NT2/D1 (cell line): ENCODE measurements at regions not wholly inside any gene's neighbourhood (a gene's known extent, or its start where the extent isn't known, plus 50 kb on each side); places are given as distances from the start of the nearest gene placed in this dataset.

Experiments
- DNase-seq: peaks from one replicate; pipeline ENCODE4 v3.0.0-alpha.2; 2011; ENCODE audit warnings: low read depth, low spot score
- H3K27me3 ChIP-seq: 2 replicates; pipeline ENCODE4 v1.6.0; 2011; ENCODE audit warnings: mild to moderate bottlenecking; ENCODE audit not compliant: insufficient read length, insufficient read depth
- H3K36me3 ChIP-seq: 2 replicates; pipeline ENCODE4 v1.6.1; 2011; ENCODE audit warnings: mild to moderate bottlenecking, low read length, mixed read lengths; ENCODE audit not compliant: insufficient read depth, insufficient read length
- H3K4me1 ChIP-seq: 2 replicates; pipeline ENCODE4 v1.5.1; 2011; ENCODE audit not compliant: insufficient read depth, insufficient read length
- H3K4me3 ChIP-seq: 2 replicates; pipeline ENCODE4 v1.5.1; 2011; ENCODE audit warnings: low read depth; ENCODE audit not compliant: insufficient read length
- H3K9ac ChIP-seq: 2 replicates; pipeline ENCODE4 v1.6.0; 2011; ENCODE audit warnings: low read depth; ENCODE audit not compliant: insufficient read length
- H3K9me3 ChIP-seq: 2 replicates; pipeline ENCODE4 v1.5.1; 2011; ENCODE audit warnings: mild to moderate bottlenecking, low read length; ENCODE audit not compliant: insufficient read depth
- SUZ12 ChIP-seq: IDR thresholded peaks from 2 replicates; pipeline ENCODE4 v1.6.1; 2011; ENCODE audit not compliant: insufficient read length, insufficient read depth; ENCODE audit errors: extremely low read depth
- YY1 ChIP-seq: IDR thresholded peaks from 2 replicates; pipeline ENCODE4 v1.6.1; 2011; ENCODE audit not compliant: insufficient read length, insufficient read depth
- ZNF274 ChIP-seq: IDR thresholded peaks from 2 replicates; pipeline ENCODE4 v1.6.1; 2011; ENCODE audit warnings: mild to moderate bottlenecking, low read depth, low read length

DNA sequence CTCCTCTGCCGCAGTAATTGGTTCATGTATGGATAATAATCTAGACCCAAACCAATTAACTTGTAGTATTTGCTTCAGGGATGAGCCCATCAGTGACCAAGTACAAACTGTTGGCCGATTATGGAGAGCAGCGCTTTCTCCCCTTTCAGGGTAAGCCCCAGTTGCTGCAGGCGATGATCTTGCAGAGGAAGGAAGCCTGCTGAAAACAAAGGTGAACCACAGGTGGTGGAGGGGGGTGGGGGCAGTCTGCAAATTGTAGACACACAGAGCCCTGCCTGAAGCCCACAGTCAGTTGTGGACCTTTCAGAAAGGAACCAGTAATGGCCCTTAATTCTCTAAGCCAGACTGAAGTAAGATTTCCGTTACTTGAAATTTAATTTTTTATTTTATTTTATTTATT is 167.9 kb upstream of the JARID2 start:
- DNase-seq: peak; percentile 82
- no peaks in the 10 kb centered on the region for H3K27me3 ChIP-seq

DNA sequence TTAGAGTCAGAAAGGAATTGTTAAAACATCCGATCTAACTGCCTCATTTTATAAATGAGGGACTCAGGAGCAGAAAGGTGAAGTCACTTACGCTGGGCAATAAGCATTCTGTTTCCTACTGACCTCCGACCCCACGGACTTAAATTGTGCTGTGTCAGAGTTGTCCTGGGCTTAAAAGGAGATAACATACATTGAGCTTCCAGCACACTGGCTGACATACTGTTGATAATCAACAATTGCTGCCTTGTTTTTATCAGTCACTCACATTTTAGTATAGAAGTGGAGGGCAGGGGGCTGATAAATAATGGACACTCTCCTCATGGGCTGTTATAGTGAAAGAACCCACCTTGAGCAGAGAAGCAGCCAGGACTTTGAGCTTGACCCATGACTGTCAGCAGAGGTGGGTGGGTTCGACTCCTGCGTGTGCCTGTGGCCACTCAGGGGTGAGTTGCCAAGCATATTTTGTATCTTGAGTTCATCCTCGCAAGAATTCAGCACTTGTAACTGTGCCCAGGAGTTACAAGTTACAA is 166.5 kb upstream of the JARID2 start:
- H3K27me3 ChIP-seq: no peaks in the 10 kb centered on the region
- H3K9me3 ChIP-seq: no peaks in the 10 kb centered on the region
- H3K4me3 ChIP-seq: no peak overlapping the region
- TF ChIP-seq ZNF274: no peak
- TF ChIP-seq SUZ12: no peak
- TF ChIP-seq YY1: no peak
- no peak overlapping the region for H3K9ac ChIP-seq
- H3K36me3 ChIP-seq: no peaks in the 10 kb centered on the region
- no peak for DNase-seq
- peaks cover 11% of the 10 kb centered on the region for H3K4me1 ChIP-seq

More for the DNA sequence above, 167.9 kb upstream of the JARID2 start:
- Histone ChIP-seq H3K4me3 (no peak overlapping the region), H3K9me3 (no peaks in the 10 kb centered on the region), H3K36me3 (no peaks in the 10 kb centered on the region), H3K4me1 (peaks cover 11% of the 10 kb centered on the region), H3K9ac (no peak overlapping the region)
- TF ChIP-seq YY1: no peak
- TF ChIP-seq SUZ12: no peak
- TF ChIP-seq ZNF274: no peak

GRCh38 chr6:15080895-15081294 is 165.0 kb upstream of the JARID2 start:
- H3K36me3 ChIP-seq: no peaks in the 10 kb centered on the region
- no peaks in the 10 kb centered on the region for H3K27me3 ChIP-seq
- no peak for DNase-seq
- TF ChIP-seq SUZ12 (no peak), ZNF274 (no peak), YY1 (no peak)
- no peak overlapping the region for H3K4me3 ChIP-seq
- peaks cover 11% of the 10 kb centered on the region for H3K4me1 ChIP-seq
- no peak overlapping the region for H3K9ac ChIP-seq
- no peaks in the 10 kb centered on the region for H3K9me3 ChIP-seq

DNA sequence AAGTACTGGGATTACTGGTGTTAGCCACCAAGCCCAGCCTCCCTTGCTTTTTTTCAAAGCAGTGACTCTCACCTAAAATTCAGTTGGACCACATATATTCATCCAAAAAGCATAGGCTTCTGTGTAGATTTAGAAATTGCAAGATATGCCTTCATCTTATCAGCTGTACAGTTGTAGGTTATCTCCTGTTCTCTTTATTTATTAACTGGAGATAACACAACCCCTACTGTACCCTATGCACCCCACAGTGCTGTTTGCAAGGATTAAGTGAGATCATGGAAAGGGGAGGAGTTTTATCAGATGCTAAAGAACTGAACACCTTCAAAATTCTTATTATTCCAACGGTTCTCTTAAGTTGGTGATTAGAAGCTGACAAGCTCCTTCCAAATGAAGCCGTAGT is 164.4 kb upstream of the JARID2 start:
- no peak for DNase-seq
- no peaks in the 10 kb centered on the region for H3K9me3 ChIP-seq
- H3K27me3 ChIP-seq: no peaks in the 10 kb centered on the region
- H3K4me3 ChIP-seq: no peak overlapping the region
- TF ChIP-seq YY1: no peak
- TF ChIP-seq SUZ12: no peak
- TF ChIP-seq ZNF274: no peak
- H3K4me1 ChIP-seq: peaks cover 8% of the 10 kb centered on the region
- no peaks in the 10 kb centered on the region for H3K36me3 ChIP-seq
- no peak overlapping the region for H3K9ac ChIP-seq

DNA sequence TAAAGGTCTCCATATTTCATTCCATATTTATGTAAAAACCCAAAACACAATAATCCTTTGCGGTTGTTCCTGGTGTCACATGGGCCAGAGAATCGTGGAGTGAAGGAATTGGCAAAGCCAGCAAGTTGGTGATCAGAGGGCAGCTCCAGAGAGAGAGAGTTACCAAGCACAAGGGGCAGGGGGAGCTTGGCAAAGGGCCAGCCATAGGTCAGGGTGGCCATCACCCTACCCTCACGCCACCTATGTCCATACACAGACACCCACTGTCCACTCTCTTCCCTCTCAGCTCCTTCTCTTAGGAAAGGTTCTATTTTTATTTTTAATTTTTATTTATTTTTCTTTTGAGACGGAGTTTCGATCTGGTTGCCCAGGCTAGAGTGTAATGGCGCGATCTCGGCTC is 163.2 kb upstream of the JARID2 start:
- no peaks in the 10 kb centered on the region for H3K36me3 ChIP-seq
- TF ChIP-seq YY1 (no peak), SUZ12 (no peak), ZNF274 (no peak)
- no peaks in the 10 kb centered on the region for H3K9me3 ChIP-seq
- DNase-seq: no peak
- peaks cover 6% of the 10 kb centered on the region for H3K4me1 ChIP-seq
- H3K4me3 ChIP-seq: no peak overlapping the region
- H3K27me3 ChIP-seq: no peaks in the 10 kb centered on the region
- H3K9ac ChIP-seq: no peak overlapping the region

GRCh38 chr6:15086348-15087158 is 159.3 kb upstream of the JARID2 start:
- H3K9ac ChIP-seq: no peak overlapping the region
- H3K36me3 ChIP-seq: no peaks in the 10 kb centered on the region
- no peaks in the 10 kb centered on the region for H3K9me3 ChIP-seq
- H3K4me1 ChIP-seq: no peaks in the 10 kb centered on the region
- H3K27me3 ChIP-seq: no peaks in the 10 kb centered on the region
- no peak overlapping the region for H3K4me3 ChIP-seq
- no peak for TF ChIP-seq YY1
- TF ChIP-seq ZNF274: no peak
- TF ChIP-seq SUZ12: no peak
- DNase-seq: no peak

- TF ChIP-seq YY1: no peak
- no peak for TF ChIP-seq ZNF274
- no peak for TF ChIP-seq SUZ12
- H3K9ac ChIP-seq: no peak overlapping the region
- H3K9me3 ChIP-seq: no peaks in the 10 kb centered on the region
- no peak overlapping the region for H3K4me3 ChIP-seq
- H3K36me3 ChIP-seq: no peaks in the 10 kb centered on the region
- H3K4me1 ChIP-seq: no peaks in the 10 kb centered on the region
- H3K27me3 ChIP-seq: no peaks in the 10 kb centered on the region
- no peak for DNase-seq
Measured at GRCh38 chr6:15087186-15087589, 158.7 kb upstream of the JARID2 start.
